ENCODE measurements at regions not wholly inside any gene's neighbourhood (a gene's known extent, or its start where the extent isn't known, plus 50 kb on each side); places are given as distances from the start of the nearest gene placed in this dataset.

DNA sequence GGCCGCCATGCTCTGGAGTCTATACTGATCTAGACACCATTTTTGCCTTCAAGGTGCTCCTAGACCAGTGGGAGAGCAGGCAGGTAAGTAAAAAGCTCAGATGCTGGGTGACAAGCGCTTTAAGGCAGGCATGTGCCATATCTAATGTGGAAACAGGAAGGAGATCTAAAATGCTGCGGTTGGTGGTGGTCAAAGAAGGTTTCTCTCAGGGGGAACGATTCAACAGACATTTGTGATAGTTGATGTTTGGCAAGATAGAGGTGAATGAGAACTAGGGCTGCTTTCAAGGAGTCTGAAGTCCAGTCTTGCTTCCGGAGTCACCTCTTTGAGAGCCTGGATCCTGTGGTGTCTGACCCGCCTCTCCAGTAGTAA is 146.2 kb upstream of the KLF4 start:
- Histone ChIP-seq H3K9ac (ENCODE audit: extremely low read depth, insufficient read length, low read length) (no peak overlapping the region), H4K91ac (ENCODE audit: insufficient read length, low read depth, low read length) (no peak overlapping the region), H4K20me1 (ENCODE audit: control insufficient read depth, insufficient read depth, insufficient read length) (no peaks in the 10 kb centered on the region), H3K18ac (ENCODE audit: insufficient read length, low read depth, low read length) (no peak overlapping the region), H3K56ac (ENCODE audit: insufficient read length, low read depth, low read length) (no peak overlapping the region), H2BK120ac (ENCODE audit: low read depth, low read length, poor library complexity, severe bottlenecking) (no peak overlapping the region), H3K23me2 (ENCODE audit: insufficient read length, low read depth, low read length, poor library complexity, severe bottlenecking) (peaks cover 10% of the 10 kb centered on the region), H2BK5ac (ENCODE audit: insufficient read length, low read length) (no peak overlapping the region), H3K9me3 (ENCODE audit: control insufficient read depth, low read depth, low read length) (no peaks in the 10 kb centered on the region), H2BK20ac (ENCODE audit: low read depth, low read length, poor library complexity, severe bottlenecking) (no peak overlapping the region), H3T11ph (ENCODE audit: low read length) (no peak overlapping the region), H2BK12ac (ENCODE audit: insufficient read length, low read depth, low read length) (no peak overlapping the region), H2AK5ac (ENCODE audit: insufficient read length, low read length) (no peak overlapping the region), H3K23ac (ENCODE audit: insufficient read length, low read depth, low read length) (no peak overlapping the region), H3K14ac (ENCODE audit: insufficient read depth, low read length) (no peak overlapping the region), H2AFZ (ENCODE audit: low read length) (no peak overlapping the region), H3K4me2 (ENCODE audit: insufficient read depth, insufficient read length, low read length) (no peak overlapping the region), H3K27me3 (ENCODE audit: insufficient read depth, low read length) (no peaks in the 10 kb centered on the region), H4K8ac (replicated peaks; ENCODE audit: insufficient read length, low read depth, low read length) (no peak overlapping the region), H3K79me2 (ENCODE audit: insufficient read depth, low read length) (no peaks in the 10 kb centered on the region), H3K79me1 (ENCODE audit: insufficient read depth, low read depth, low read length, poor library complexity, severe bottlenecking) (no peaks in the 10 kb centered on the region), H3K4ac (ENCODE audit: low read depth, low read length) (no peak overlapping the region), H4K5ac (ENCODE audit: insufficient read length, low read depth, low read length) (no peak overlapping the region), H3K4me1 (ENCODE audit: insufficient read depth, low read length) (peaks cover 18% of the 10 kb centered on the region), H2BK15ac (ENCODE audit: low read depth, low read length) (no peak overlapping the region), H3K27ac (ENCODE audit: insufficient read length, low read depth, low read length) (no peak overlapping the region)
- Mint-ChIP-seq H3K9me3 (no peaks in the 10 kb centered on the region), H3K36me3 (ENCODE audit: insufficient read depth in 1 of 3, low read depth in 3 of 3) (no peaks in the 10 kb centered on the region), H3K27me3 (ENCODE audit: low read depth) (peaks cover 36% of the 10 kb centered on the region), H3K4me1 (peaks cover 40 to 52% of the 10 kb centered on the region in 2 experiments), H3K4me3 (no peak overlapping the region), H3K27ac (no peak overlapping the region; a peak in 1 of 7 replicates)
- DNase-seq = no peak
- TF ChIP-seq, protein P1, sequence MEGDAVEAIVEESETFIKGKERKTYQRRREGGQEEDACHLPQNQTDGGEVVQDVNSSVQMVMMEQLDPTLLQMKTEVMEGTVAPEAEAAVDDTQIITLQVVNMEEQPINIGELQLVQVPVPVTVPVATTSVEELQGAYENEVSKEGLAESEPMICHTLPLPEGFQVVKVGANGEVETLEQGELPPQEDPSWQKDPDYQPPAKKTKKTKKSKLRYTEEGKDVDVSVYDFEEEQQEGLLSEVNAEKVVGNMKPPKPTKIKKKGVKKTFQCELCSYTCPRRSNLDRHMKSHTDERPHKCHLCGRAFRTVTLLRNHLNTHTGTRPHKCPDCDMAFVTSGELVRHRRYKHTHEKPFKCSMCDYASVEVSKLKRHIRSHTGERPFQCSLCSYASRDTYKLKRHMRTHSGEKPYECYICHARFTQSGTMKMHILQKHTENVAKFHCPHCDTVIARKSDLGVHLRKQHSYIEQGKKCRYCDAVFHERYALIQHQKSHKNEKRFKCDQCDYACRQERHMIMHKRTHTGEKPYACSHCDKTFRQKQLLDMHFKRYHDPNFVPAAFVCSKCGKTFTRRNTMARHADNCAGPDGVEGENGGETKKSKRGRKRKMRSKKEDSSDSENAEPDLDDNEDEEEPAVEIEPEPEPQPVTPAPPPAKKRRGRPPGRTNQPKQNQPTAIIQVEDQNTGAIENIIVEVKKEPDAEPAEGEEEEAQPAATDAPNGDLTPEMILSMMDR (conservative IDR thresholded peaks at IDR 0.05) = no peak
- no CpG with 5 or more reads among the region's 6 CpGs for WGBS (ENCODE audit: extremely low coverage, insufficient read length, low lambda C conversion rate)
